ENCODE measurements at regions not wholly inside any gene's neighbourhood (a gene's known extent, or its start where the extent isn't known, plus 50 kb on each side); places are given as distances from the start of the nearest gene placed in this dataset.
A peak's percentile ranks its signal among the peaks of the same experiment; 100 is the strongest.

GRCh38 chr6:150721418-150722266 is 122.0 kb downstream of the PLEKHG1 start:
- H3K4me2 ChIP-seq: peak overlapping the region; percentile 58
- peaks cover 10% of the 10 kb centered on the region for H3K4me1 ChIP-seq (ENCODE audit: insufficient read depth)
- H3K79me2 ChIP-seq: peaks cover 1% of the 10 kb centered on the region
- no peaks in the 10 kb centered on the region for H3K9me3 ChIP-seq (ENCODE audit: low read depth)
- no peaks in the 10 kb centered on the region for H3K36me3 ChIP-seq (replicated peaks; ENCODE audit: insufficient read depth, low read depth)
- H3K4me3 ChIP-seq: no peak overlapping the region
- no peak for DNase-seq (ENCODE audit: low spot score)
- H3K9me2 ChIP-seq (replicated peaks; ENCODE audit: insufficient read depth): no peaks in the 10 kb centered on the region
- H2AFZ ChIP-seq: no peak overlapping the region
- H4K20me1 ChIP-seq (ENCODE audit: insufficient read depth, poor library complexity, severe bottlenecking): no peaks in the 10 kb centered on the region
- WGBS (ENCODE audit: low lambda C conversion rate, missing lambda C conversion rate): 95% methylated on average over 11 of the region's 11 CpGs
- no peak for TF ChIP-seq EZH2 (IDR thresholded peaks at IDR 0.05; ENCODE audit: borderline replicate concordance)
- TF ChIP-seq, protein P1, sequence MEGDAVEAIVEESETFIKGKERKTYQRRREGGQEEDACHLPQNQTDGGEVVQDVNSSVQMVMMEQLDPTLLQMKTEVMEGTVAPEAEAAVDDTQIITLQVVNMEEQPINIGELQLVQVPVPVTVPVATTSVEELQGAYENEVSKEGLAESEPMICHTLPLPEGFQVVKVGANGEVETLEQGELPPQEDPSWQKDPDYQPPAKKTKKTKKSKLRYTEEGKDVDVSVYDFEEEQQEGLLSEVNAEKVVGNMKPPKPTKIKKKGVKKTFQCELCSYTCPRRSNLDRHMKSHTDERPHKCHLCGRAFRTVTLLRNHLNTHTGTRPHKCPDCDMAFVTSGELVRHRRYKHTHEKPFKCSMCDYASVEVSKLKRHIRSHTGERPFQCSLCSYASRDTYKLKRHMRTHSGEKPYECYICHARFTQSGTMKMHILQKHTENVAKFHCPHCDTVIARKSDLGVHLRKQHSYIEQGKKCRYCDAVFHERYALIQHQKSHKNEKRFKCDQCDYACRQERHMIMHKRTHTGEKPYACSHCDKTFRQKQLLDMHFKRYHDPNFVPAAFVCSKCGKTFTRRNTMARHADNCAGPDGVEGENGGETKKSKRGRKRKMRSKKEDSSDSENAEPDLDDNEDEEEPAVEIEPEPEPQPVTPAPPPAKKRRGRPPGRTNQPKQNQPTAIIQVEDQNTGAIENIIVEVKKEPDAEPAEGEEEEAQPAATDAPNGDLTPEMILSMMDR (IDR thresholded peaks at IDR 0.05; ENCODE audit: poor library complexity): no peak
- TF ChIP-seq EZH2phosphoT487 (IDR thresholded peaks at IDR 0.05; ENCODE audit: low read depth, severe bottlenecking, unreplicated experiment): no peak
- peak overlapping the region; percentile 63 for H3K27ac ChIP-seq
- H3K27me3 ChIP-seq: no peaks in the 10 kb centered on the region

- Histone ChIP-seq H3K4me1 (ENCODE audit: insufficient read depth) (peaks cover 10% of the 10 kb centered on the region), H3K9me2 (replicated peaks; ENCODE audit: insufficient read depth) (no peaks in the 10 kb centered on the region), H4K20me1 (ENCODE audit: insufficient read depth, poor library complexity, severe bottlenecking) (no peaks in the 10 kb centered on the region), H3K4me2 (no peak overlapping the region), H3K9me3 (ENCODE audit: low read depth) (no peaks in the 10 kb centered on the region), H3K27me3 (no peaks in the 10 kb centered on the region), H3K4me3 (no peak overlapping the region), H3K36me3 (replicated peaks; ENCODE audit: insufficient read depth, low read depth) (no peaks in the 10 kb centered on the region), H3K27ac (no peak overlapping the region), H2AFZ (no peak overlapping the region), H3K79me2 (peaks cover 2% of the 10 kb centered on the region)
- DNase-seq (ENCODE audit: low spot score): no peak
- 80% methylated on average over 9 of the region's 9 CpGs for WGBS (ENCODE audit: low lambda C conversion rate, missing lambda C conversion rate)
- TF ChIP-seq, protein P1 (IDR thresholded peaks at IDR 0.05; ENCODE audit: poor library complexity): no peak
- no peak for TF ChIP-seq EZH2 (IDR thresholded peaks at IDR 0.05; ENCODE audit: borderline replicate concordance)
- no peak for TF ChIP-seq EZH2phosphoT487 (IDR thresholded peaks at IDR 0.05; ENCODE audit: low read depth, severe bottlenecking, unreplicated experiment)
Measured at GRCh38 chr6:150722614-150723344, 123.1 kb downstream of the PLEKHG1 start.

GRCh38 chr6:150723345-150723658 is 123.6 kb downstream of the PLEKHG1 start:
- Histone ChIP-seq H3K4me3 (no peak overlapping the region), H3K27ac (no peak overlapping the region), H3K9me3 (ENCODE audit: low read depth) (no peaks in the 10 kb centered on the region), H3K4me1 (ENCODE audit: insufficient read depth) (peaks cover 10% of the 10 kb centered on the region), H2AFZ (no peak overlapping the region), H3K36me3 (replicated peaks; ENCODE audit: insufficient read depth, low read depth) (no peaks in the 10 kb centered on the region), H3K9me2 (replicated peaks; ENCODE audit: insufficient read depth) (no peaks in the 10 kb centered on the region), H3K27me3 (no peaks in the 10 kb centered on the region), H3K4me2 (no peak overlapping the region), H4K20me1 (ENCODE audit: insufficient read depth, poor library complexity, severe bottlenecking) (no peaks in the 10 kb centered on the region), H3K79me2 (peaks cover 7% of the 10 kb centered on the region)
- TF ChIP-seq, protein P1 (IDR thresholded peaks at IDR 0.05; ENCODE audit: poor library complexity): no peak
- TF ChIP-seq EZH2phosphoT487 (IDR thresholded peaks at IDR 0.05; ENCODE audit: low read depth, severe bottlenecking, unreplicated experiment) (no peak), EZH2 (IDR thresholded peaks at IDR 0.05; ENCODE audit: borderline replicate concordance) (no peak)
- DNase-seq (ENCODE audit: low spot score): no peak

All from hepatocyte (in vitro differentiated cells).